Panc1 (cell line): ENCODE measurements at regions not wholly inside any gene's neighbourhood (a gene's known extent, or its start where the extent isn't known, plus 50 kb on each side); places are given as distances from the start of the nearest gene placed in this dataset.

Experiments used
- ATAC-seq: fragments of 200-7000 bp; cut with Tn5 transposase; 2 replicates; pipeline ENCODE4 v1.9.1; 2020; ENCODE audit warnings: mild to moderate bottlenecking, moderate library complexity
- BruUV-seq: library from RNA; stranded (reverse); fragments of 400-500 nt; replicated peaks from 2 replicates; lab custom pipeline; 2021; lab: Mats Ljungman, UMichigan
- CTCF ChIA-PET: fragments of 300-600 bp; sonication (Branson Sonifier 250); formaldehyde crosslinking; loops from one replicate; lab custom pipeline; 2022; ENCODE audit warnings: antibody characterized with exemption; lab: Charles Lee
- POLR2A ChIA-PET: fragments of 300-600 bp; sonication (Branson Sonifier 250); formaldehyde crosslinking; loops from one replicate; lab custom pipeline; 2022; ENCODE audit warnings: antibody characterized with exemption; lab: Charles Lee
- DNase-seq: peaks from one replicate; pipeline ENCODE4 v3.0.0-alpha.2; 2010; ENCODE audit warnings: low read depth, low spot score
- H3K27ac ChIP-seq: 2 replicates; pipeline ENCODE4 v1.5.1; 2011; ENCODE audit warnings: mild to moderate bottlenecking, low read length, inconsistent platforms
- H3K27me3 ChIP-seq: fragments of 200-500 bp; sonication (Bioruptor generic); 2 replicates; pipeline ENCODE4 v1.6.0; 2014; ENCODE audit warnings: low read length, inconsistent platforms; ENCODE audit not compliant: control insufficient read depth, insufficient read depth
- H3K36me3 ChIP-seq: fragments of 200-500 bp; sonication (Bioruptor generic); 2 replicates; pipeline ENCODE4 v1.5.1; 2014; ENCODE audit warnings: inconsistent platforms, mild to moderate bottlenecking, low read length, moderate library complexity; ENCODE audit not compliant: control insufficient read depth, insufficient read depth
- H3K4me1 ChIP-seq: 2 replicates; pipeline ENCODE4 v1.5.1; 2011; ENCODE audit warnings: inconsistent platforms, mild to moderate bottlenecking, low read length, moderate library complexity; ENCODE audit not compliant: control insufficient read depth, insufficient read depth
- H3K4me3 ChIP-seq, 2 experiments: 2 replicates each; pipeline ENCODE4 v1.5.1; 2011 to 2012; ENCODE audit warnings: low read depth in 2 of 2, low read length in 2 of 2, mild to moderate bottlenecking in 2 of 2, inconsistent platforms in 1 of 2, moderate library complexity in 1 of 2
- H3K9me3 ChIP-seq: fragments of 200-500 bp; sonication (Bioruptor generic); 2 replicates; pipeline ENCODE4 v1.5.1; 2014; ENCODE audit warnings: low read depth, mild to moderate bottlenecking, inconsistent platforms, low read length, moderate library complexity; ENCODE audit not compliant: control insufficient read depth, insufficient read depth
- POLR2AphosphoS5 ChIP-seq: IDR thresholded peaks from 2 replicates; pipeline ENCODE4 v1.6.1; 2012; ENCODE audit warnings: mild to moderate bottlenecking, low read depth, low read length, moderate library complexity
- SIN3A ChIP-seq: IDR thresholded peaks from 2 replicates; pipeline ENCODE4 v1.6.1; 2012; ENCODE audit warnings: low read depth, mild to moderate bottlenecking, low read length, moderate library complexity, borderline replicate concordance; ENCODE audit not compliant: insufficient read depth
- TCF7L2 ChIP-seq: IDR thresholded peaks from 2 replicates; pipeline ENCODE4 v1.6.1; 2011; ENCODE audit warnings: mild to moderate bottlenecking, low read depth, low read length, inconsistent platforms
- in situ Hi-C: cut with HindIII; loops from 2 replicates; pipeline ENCODE4 v1.10.0; 2016; ENCODE audit warnings: low sequenced_read_pairs, low pct_unique_long_range_greater_than_20kb
- intact Hi-C: fragments of 100-400 bp; cut with micrococcal nuclease; formaldehyde crosslinking; loops from one replicate; pipeline ENCODE4 v1.10.0; 2022; ENCODE audit not compliant: unreplicated experiment
- TF ChIP-seq, protein P1 (sequence below), 2 experiments: IDR thresholded peaks; 2 replicates each; pipeline ENCODE4 v1.6.1; 2011 to 2012; ENCODE audit warnings: low read depth in 2 of 2, control low read depth in 1 of 2, low read length in 1 of 2, mild to moderate bottlenecking in 1 of 2, moderate library complexity in 1 of 2; ENCODE audit not compliant: insufficient read depth in 1 of 2
- TF ChIP-seq, protein P2 (sequence below): fragments of 450-650 bp; IDR thresholded peaks from 2 replicates; pipeline ENCODE4 v1.5.1; 2017; ENCODE audit warnings: mild to moderate bottlenecking

DNA sequence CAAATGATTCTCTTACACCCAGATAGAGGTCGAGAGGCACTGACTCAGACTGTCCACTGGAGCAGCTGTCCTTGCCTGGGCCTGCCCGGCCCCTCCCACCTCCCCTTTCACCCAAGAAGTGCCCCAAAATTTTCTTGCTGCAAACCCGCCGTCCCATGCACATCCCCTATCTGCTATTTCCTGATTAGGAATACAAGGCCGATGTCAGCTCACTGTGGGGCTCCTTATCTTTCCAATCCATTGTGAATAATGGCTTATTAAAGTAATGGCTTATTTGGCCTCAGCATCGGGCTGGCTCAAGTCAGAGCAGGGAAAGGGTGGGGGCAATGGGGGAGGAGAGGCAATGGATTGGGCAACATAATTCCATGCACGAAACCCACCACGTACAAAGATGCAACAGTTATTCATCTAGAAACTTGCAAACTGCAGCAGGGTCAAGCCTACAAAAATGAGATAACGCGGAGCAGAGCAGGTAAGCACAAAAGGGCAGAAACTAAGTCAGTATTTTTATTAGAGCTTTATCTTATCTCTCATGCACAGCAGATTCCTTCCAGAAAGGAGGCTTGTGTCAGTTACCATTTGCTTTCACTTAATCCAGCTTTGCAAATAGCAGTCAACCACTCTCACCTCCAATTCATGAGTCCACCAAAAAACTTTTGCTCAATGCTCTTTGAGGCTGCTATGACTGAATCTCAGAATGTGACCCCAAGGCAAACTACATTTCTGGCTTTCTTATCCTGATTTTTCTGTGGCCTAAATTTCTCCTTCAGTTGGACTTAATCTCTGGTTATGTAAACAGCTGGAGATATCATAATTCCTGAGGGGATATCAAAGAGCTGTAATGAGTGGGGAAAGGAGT lies 138.2 kb upstream of the OSMR start:
- no TSS peak for BruUV-seq
- Histone ChIP-seq H3K36me3 (no peaks in the 10 kb centered on the region), H3K27me3 (no peaks in the 10 kb centered on the region), H3K4me3 (no peak overlapping the region), H3K9me3 (no peaks in the 10 kb centered on the region), H3K4me1 (peaks cover 20% of the 10 kb centered on the region), H3K27ac (peak overlapping the region; percentile 69)
- in situ Hi-C loops: no loop called here
- TF ChIP-seq POLR2AphosphoS5 (no peak), SIN3A (no peak)
- DNase-seq (no peak), ATAC-seq (peak; percentile 56; the same call in 1 of the 2 replicates)
- intact Hi-C loops: no loop called here
- ChIA-PET POLR2A (no interaction called here), CTCF (interaction anchor here (0.5 kb wide), 1 partner anchor 102 kb away, joined by 3 read pairs; no protein-coding TSS in a partner anchor)

DNA sequence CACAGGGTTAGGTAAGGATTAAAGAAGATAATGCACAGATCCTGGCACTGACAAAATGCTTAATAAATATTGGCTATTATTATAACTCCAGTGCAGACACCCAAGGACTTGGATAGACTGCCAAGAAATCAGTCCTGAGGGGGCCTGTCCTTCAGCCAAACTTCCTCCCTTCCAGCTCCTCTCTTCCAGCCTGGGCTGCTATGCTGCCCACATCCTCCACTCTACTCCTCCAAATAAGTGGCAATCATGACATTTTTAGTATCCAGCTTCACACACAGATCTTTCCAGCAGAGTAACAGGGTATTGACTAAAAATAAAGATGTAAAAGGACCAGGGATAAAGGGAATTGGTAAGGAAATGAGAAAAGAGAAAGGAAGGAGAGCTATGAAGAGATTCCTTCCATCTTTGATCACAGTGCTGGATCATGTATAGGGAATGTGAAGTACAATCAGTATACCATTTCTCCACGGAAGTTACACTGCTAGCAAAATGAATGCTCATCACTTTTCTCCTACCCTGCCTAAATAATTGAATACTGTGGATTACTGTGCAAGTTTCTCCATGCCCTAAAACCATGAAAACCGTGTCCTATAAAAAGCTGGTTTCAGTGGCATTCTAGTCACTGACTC lies 136.0 kb upstream of the OSMR start:
- no peak for DNase-seq
- intact Hi-C loops: no loop called here

DNA sequence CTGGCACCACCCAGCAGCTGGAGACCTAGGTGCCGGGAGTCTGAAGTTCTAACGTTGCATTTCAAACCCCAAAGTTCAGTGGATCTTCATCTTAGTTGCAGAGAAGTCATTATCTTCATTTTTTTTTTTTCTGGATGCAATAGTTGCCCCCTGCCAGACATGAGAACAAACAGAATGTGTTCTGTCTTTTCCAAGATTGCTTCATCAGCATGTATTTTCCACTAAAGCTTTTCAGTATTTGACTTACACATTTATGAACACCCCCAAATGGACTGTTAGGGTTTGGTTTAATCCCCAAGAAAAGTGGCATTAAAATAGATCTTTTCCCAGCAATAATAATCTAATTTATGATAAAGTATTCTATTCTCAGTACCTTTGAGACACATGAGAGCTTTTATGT lies 135.2 kb upstream of the OSMR start:
- in situ Hi-C loops (no loop called here), intact Hi-C loops (no loop called here)
- no peak overlapping the region for H3K4me3 ChIP-seq
- BruUV-seq: no TSS peak
- peaks cover 20% of the 10 kb centered on the region for H3K4me1 ChIP-seq
- DNase-seq (no peak), ATAC-seq (no peak)
- H3K9me3 ChIP-seq: no peaks in the 10 kb centered on the region
- H3K27me3 ChIP-seq: no peaks in the 10 kb centered on the region
- ChIA-PET POLR2A (interaction anchor here (0.6 kb wide), 1 partner anchor 28 kb away, joined by 3 read pairs; no protein-coding TSS in a partner anchor), CTCF (no interaction called here)
- TF ChIP-seq, protein P1, sequence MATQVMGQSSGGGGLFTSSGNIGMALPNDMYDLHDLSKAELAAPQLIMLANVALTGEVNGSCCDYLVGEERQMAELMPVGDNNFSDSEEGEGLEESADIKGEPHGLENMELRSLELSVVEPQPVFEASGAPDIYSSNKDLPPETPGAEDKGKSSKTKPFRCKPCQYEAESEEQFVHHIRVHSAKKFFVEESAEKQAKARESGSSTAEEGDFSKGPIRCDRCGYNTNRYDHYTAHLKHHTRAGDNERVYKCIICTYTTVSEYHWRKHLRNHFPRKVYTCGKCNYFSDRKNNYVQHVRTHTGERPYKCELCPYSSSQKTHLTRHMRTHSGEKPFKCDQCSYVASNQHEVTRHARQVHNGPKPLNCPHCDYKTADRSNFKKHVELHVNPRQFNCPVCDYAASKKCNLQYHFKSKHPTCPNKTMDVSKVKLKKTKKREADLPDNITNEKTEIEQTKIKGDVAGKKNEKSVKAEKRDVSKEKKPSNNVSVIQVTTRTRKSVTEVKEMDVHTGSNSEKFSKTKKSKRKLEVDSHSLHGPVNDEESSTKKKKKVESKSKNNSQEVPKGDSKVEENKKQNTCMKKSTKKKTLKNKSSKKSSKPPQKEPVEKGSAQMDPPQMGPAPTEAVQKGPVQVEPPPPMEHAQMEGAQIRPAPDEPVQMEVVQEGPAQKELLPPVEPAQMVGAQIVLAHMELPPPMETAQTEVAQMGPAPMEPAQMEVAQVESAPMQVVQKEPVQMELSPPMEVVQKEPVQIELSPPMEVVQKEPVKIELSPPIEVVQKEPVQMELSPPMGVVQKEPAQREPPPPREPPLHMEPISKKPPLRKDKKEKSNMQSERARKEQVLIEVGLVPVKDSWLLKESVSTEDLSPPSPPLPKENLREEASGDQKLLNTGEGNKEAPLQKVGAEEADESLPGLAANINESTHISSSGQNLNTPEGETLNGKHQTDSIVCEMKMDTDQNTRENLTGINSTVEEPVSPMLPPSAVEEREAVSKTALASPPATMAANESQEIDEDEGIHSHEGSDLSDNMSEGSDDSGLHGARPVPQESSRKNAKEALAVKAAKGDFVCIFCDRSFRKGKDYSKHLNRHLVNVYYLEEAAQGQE (IDR thresholded peaks at IDR 0.05; ENCODE audit: insufficient read depth in 1 of 2, low read depth in 2 of 2, low read length in 1 of 2): no peak
- TF ChIP-seq TCF7L2 (no peak), SIN3A (no peak), POLR2AphosphoS5 (no peak)
- TF ChIP-seq, protein P2, sequence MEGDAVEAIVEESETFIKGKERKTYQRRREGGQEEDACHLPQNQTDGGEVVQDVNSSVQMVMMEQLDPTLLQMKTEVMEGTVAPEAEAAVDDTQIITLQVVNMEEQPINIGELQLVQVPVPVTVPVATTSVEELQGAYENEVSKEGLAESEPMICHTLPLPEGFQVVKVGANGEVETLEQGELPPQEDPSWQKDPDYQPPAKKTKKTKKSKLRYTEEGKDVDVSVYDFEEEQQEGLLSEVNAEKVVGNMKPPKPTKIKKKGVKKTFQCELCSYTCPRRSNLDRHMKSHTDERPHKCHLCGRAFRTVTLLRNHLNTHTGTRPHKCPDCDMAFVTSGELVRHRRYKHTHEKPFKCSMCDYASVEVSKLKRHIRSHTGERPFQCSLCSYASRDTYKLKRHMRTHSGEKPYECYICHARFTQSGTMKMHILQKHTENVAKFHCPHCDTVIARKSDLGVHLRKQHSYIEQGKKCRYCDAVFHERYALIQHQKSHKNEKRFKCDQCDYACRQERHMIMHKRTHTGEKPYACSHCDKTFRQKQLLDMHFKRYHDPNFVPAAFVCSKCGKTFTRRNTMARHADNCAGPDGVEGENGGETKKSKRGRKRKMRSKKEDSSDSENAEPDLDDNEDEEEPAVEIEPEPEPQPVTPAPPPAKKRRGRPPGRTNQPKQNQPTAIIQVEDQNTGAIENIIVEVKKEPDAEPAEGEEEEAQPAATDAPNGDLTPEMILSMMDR: no peak
- no peak overlapping the region for H3K27ac ChIP-seq
- H3K36me3 ChIP-seq: no peaks in the 10 kb centered on the region

More for the DNA sequence above, 136.0 kb upstream of the OSMR start:
- TF ChIP-seq TCF7L2 (no peak), SIN3A (no peak)
- TF ChIP-seq, protein P2: no peak
- POLR2A ChIA-PET: interaction anchor here (0.6 kb wide), 1 partner anchor 29 kb away, joined by 3 read pairs; no protein-coding TSS in a partner anchor
- H3K27ac ChIP-seq: peak overlapping the region; percentile 55; the same call in 1 of the 2 replicates
- H3K36me3 ChIP-seq: no peaks in the 10 kb centered on the region
- no peak for ATAC-seq
- H3K4me1 ChIP-seq: peaks cover 20% of the 10 kb centered on the region
- in situ Hi-C loops: no loop called here
- no peaks in the 10 kb centered on the region for H3K9me3 ChIP-seq
- BruUV-seq: no TSS peak
- CTCF ChIA-PET: no interaction called here
- H3K27me3 ChIP-seq: no peaks in the 10 kb centered on the region
- no peak overlapping the region for H3K4me3 ChIP-seq
